Adrenal gland (tissue), 9 donors: ENCODE measurements at regions not wholly inside any gene's neighbourhood (a gene's known extent, or its start where the extent isn't known, plus 50 kb on each side); places are given as distances from the start of the nearest gene placed in this dataset.

ENCODE experiments used
- DNase-seq, 7 donors: peaks; one replicate each; pipeline ENCODE4 v3.0.0-alpha.2; 2019 to 2020
- H3K27ac ChIP-seq, 5 donors: fragments of 200-600 bp; sonication (generic) in 4 of 5; 1 replicate in 3 of 5; 2 replicates in 2 of 5; pipeline versions ENCODE4 v1.5.1 to v1.8.0; 2016 to 2020; ENCODE audit warnings: mild to moderate bottlenecking in 1 of 5
- H3K27me3 ChIP-seq: fragments of 200-600 bp; 2 replicates; pipeline ENCODE4 v1.8.0; 2021
- H3K36me3 ChIP-seq, 2 donors: fragments of 200-600 bp; replicated peaks in 1 of 2; 1 replicate in 1 of 2; 2 replicates in 1 of 2; pipeline versions ENCODE4 v1.5.1 to v1.8.0; 2018 to 2022
- H3K4me1 ChIP-seq, 2 donors: fragments of 200-600 bp; replicated peaks in 1 of 2; 1 replicate in 1 of 2; 2 replicates in 1 of 2; pipeline versions ENCODE4 v1.5.1 to v1.8.0; 2018 to 2021
- H3K4me3 ChIP-seq, 4 donors: fragments of 200-600 bp; sonication (generic) in 3 of 4; one replicate each; pipeline ENCODE4 v1.5.1; 2016 to 2018
- H3K9me3 ChIP-seq, 3 donors: fragments of 200-600 bp; sonication (generic) in 1 of 3; replicated peaks in 1 of 3; 1 replicate in 2 of 3; 2 replicates in 1 of 3; pipeline versions ENCODE4 v1.5.1 to v1.8.0; 2016 to 2021
- CTCF ChIP-seq, 6 experiments: fragments of 450-650 bp in 4 of 6; fragments of 200-600 bp in 2 of 6; sonication (generic) in 1 of 6; IDR thresholded peaks; 1 replicate in 5 of 6; 2 replicates in 1 of 6; pipeline versions ENCODE4 v1.5.1 to v1.8.0; 2016 to 2021; ENCODE audit warnings: antibody characterized with exemption in 6 of 6, mild to moderate bottlenecking in 2 of 6, moderate library complexity in 1 of 6
- POLR2A ChIP-seq, 2 donors: fragments of 450-650 bp; IDR thresholded peaks; one replicate each; pipeline ENCODE4 v1.6.1; 2017; ENCODE audit warnings: antibody characterized with exemption in 2 of 2, mild to moderate bottlenecking in 2 of 2, moderate library complexity in 1 of 2
- WGBS, 4 donors: extraction: QIAGEN DNeasy Blood & Tissue Kit in 2 of 4; methylation state at CpG; one replicate each; pipeline versions ENCODE4 v1.1.5 to v1.1.7; 2013 to 2017; 5-methylcytosine and 5-hydroxymethylcytosine counted together
- intact Hi-C, 2 donors: fragments of 100-400 bp; cut with DNase I; formaldehyde crosslinking; loops; one replicate each; pipeline versions ENCODE4 v1.14.1 to v1.15.0; 2022 to 2023
- donor health status: healthy with polysubstance abuse.
- donor health status: Bipolar disorder and iron deficiency.
- donor health status: DM: yes; HTN: yes; CAD: no.
- donor health status: DM: no; HTN: no; CAD: no.
- donor health status: DM: no; HTN: no; CAD: no.

- WGBS, 4 donors: 79 to 92% (median 83%) methylated on average over 2 of the region's 2 CpGs
- no peak for DNase-seq
- intact Hi-C loops: no loop called here
Measured at GRCh38 chr4:181106398-181106797, 1136.8 kb upstream of the TENM3 start.

GRCh38 chr4:181108237-181108636, 1135.0 kb upstream of the TENM3 start:
- H3K4me3 ChIP-seq: no peak overlapping the region
- WGBS, 4 donors: 78 to 90% (median 85%) methylated on average over 3 of the region's 3 CpGs
- no peak overlapping the region for H3K27ac ChIP-seq
- H3K9me3 ChIP-seq: no peaks in the 10 kb centered on the region
- no peaks in the 10 kb centered on the region for H3K36me3 ChIP-seq
- H3K4me1 ChIP-seq: no peaks in the 10 kb centered on the region
- TF ChIP-seq CTCF (IDR thresholded peaks at IDR 0.05): no peak
- TF ChIP-seq POLR2A (IDR thresholded peaks at IDR 0.05): no peak
- no peak for DNase-seq
- H3K27me3 ChIP-seq: no peaks in the 10 kb centered on the region
- intact Hi-C loops: no loop called here

More at GRCh38 chr4:181106398-181106797, 1136.8 kb upstream of the TENM3 start:
- no peak for TF ChIP-seq CTCF (IDR thresholded peaks at IDR 0.05)
- H3K27ac ChIP-seq: no peak overlapping the region
- H3K4me1 ChIP-seq: no peaks in the 10 kb centered on the region
- no peaks in the 10 kb centered on the region for H3K27me3 ChIP-seq
- no peaks in the 10 kb centered on the region for H3K9me3 ChIP-seq
- H3K4me3 ChIP-seq: no peak overlapping the region
- H3K36me3 ChIP-seq: no peaks in the 10 kb centered on the region

GRCh38 chr4:181119186-181119585, 1124.0 kb upstream of the TENM3 start:
- intact Hi-C loops: no loop called here
- no peaks in the 10 kb centered on the region for H3K36me3 ChIP-seq
- no peaks in the 10 kb centered on the region for H3K4me1 ChIP-seq
- 84 to 93% (median 87%) methylated on average over 4 of the region's 4 CpGs for WGBS, 4 donors
- no peak for TF ChIP-seq POLR2A (IDR thresholded peaks at IDR 0.05)
- TF ChIP-seq CTCF (IDR thresholded peaks at IDR 0.05): no peak
- DNase-seq: no peak
- no peaks in the 10 kb centered on the region for H3K9me3 ChIP-seq
- H3K27ac ChIP-seq: no peak overlapping the region
- H3K27me3 ChIP-seq: no peaks in the 10 kb centered on the region
- H3K4me3 ChIP-seq: no peak overlapping the region

- intact Hi-C loops: no loop called here
- Histone ChIP-seq H3K4me3 (no peak overlapping the region), H3K36me3 (no peaks in the 10 kb centered on the region), H3K9me3 (no peaks in the 10 kb centered on the region), H3K4me1 (no peaks in the 10 kb centered on the region), H3K27me3 (no peaks in the 10 kb centered on the region), H3K27ac (no peak overlapping the region)
- TF ChIP-seq CTCF (IDR thresholded peaks at IDR 0.05) (no peak), POLR2A (IDR thresholded peaks at IDR 0.05) (no peak)
- no peak for DNase-seq
- WGBS, 4 donors: 84 to 91% (median 88%) methylated on average over 7 of the region's 7 CpGs
Measured at GRCh38 chr4:181121733-181122132, 1121.5 kb upstream of the TENM3 start.
